OCI-LY1 (cell line): ENCODE measurements at regions not wholly inside any gene's neighbourhood (a gene's known extent, or its start where the extent isn't known, plus 50 kb on each side); places are given as distances from the start of the nearest gene placed in this dataset.

ENCODE experiments used
- CTCF ChIP-seq: fragments of 200-600 bp; sonication (generic), shearing (Covaris generic); IDR thresholded peaks from 2 replicates; pipeline ENCODE4 v1.5.1; 2017; ENCODE audit warnings: mild to moderate bottlenecking, antibody characterized with exemption, low read length, moderate library complexity, mixed read lengths
- EZH2 ChIP-seq: fragments of 200-600 bp; sonication (generic), shearing (Covaris generic); IDR thresholded peaks from 2 replicates; pipeline ENCODE4 v1.8.0; 2017; ENCODE audit warnings: borderline replicate concordance, mixed run types, mild to moderate bottlenecking, antibody characterized with exemption, low read length, moderate library complexity, mixed read lengths

- TF ChIP-seq CTCF (no peak), EZH2 (no peak)
Measured at GRCh38 chr2:147634826-147635225, 210.0 kb upstream of the ACVR2A start.
